Endothelial cell of umbilical vein (primary cell): ENCODE measurements at regions not wholly inside any gene's neighbourhood (a gene's known extent, or its start where the extent isn't known, plus 50 kb on each side); places are given as distances from the start of the nearest gene placed in this dataset.

Experiments
- BruUV-seq: library from RNA; stranded (reverse); fragments of 400-500 nt; replicated peaks from 2 replicates; lab custom pipeline; 2021; lab: Mats Ljungman, UMichigan
- CTCF ChIA-PET: fragments of 300-600, 350-600 bp; sonication (Branson Sonifier 250); formaldehyde crosslinking; loops from one replicate; lab custom pipeline; 2021; ENCODE audit warnings: antibody characterized with exemption, inconsistent platforms; lab: Charles Lee
- POLR2A ChIA-PET: fragments of 300-600, 350-600 bp; sonication (Branson Sonifier 250); formaldehyde crosslinking; loops from one replicate; lab custom pipeline; 2021; ENCODE audit warnings: antibody characterized with exemption, inconsistent platforms; lab: Charles Lee
- DNase-seq: peaks from one replicate; pipeline ENCODE4 v3.0.0-alpha.2; 2011; ENCODE audit warnings: low read depth, low spot score
- FAIRE-seq: peaks from 2 replicates; lab custom pipeline; 2011; peaks lifted over from hg19 to GRCh38; lab: Jason Lieb, UNC
- H2AFZ ChIP-seq: 2 replicates; pipeline ENCODE4 v1.6.0; 2012; ENCODE audit warnings: low read depth, low read length, control low read depth, inconsistent platforms
- H3K27ac ChIP-seq: 2 replicates; pipeline ENCODE4 v1.5.1; 2011; ENCODE audit warnings: low read depth, mild to moderate bottlenecking, control low read depth, low read length, moderate library complexity; ENCODE audit not compliant: insufficient read depth
- H3K27me3 ChIP-seq, 2 experiments: 2 replicates each; pipeline versions ENCODE4 v1.6.0 to v1.6.1; 2011; ENCODE audit warnings: low read length in 2 of 2, mixed read lengths in 1 of 2; ENCODE audit not compliant: control insufficient read depth in 2 of 2, insufficient read depth in 2 of 2
- H3K36me3 ChIP-seq, 2 experiments: 2 replicates in 1 of 2; 3 replicates in 1 of 2; pipeline ENCODE4 v1.5.1; 2011; ENCODE audit warnings: low read length in 2 of 2, mild to moderate bottlenecking in 1 of 2, moderate library complexity in 1 of 2; ENCODE audit not compliant: control insufficient read depth in 2 of 2, insufficient read depth in 2 of 2; ENCODE audit errors: extremely low read depth in 1 of 2
- H3K4me1 ChIP-seq: 3 replicates; pipeline ENCODE4 v1.5.1; 2011; ENCODE audit warnings: mild to moderate bottlenecking, low read length; ENCODE audit not compliant: control insufficient read depth, insufficient read depth; ENCODE audit errors: extremely low read depth
- H3K4me2 ChIP-seq: 2 replicates; pipeline ENCODE4 v1.6.1; 2011; ENCODE audit warnings: low read length, control low read depth, mixed read lengths; ENCODE audit not compliant: insufficient read depth
- H3K4me3 ChIP-seq, 3 experiments: fragments of 200-600 bp in 1 of 3; sonication (generic), shearing (Covaris generic) in 1 of 3; replicated peaks in 1 of 3; 2 replicates each; pipeline ENCODE4 v1.5.1; 2011 to 2016; ENCODE audit warnings: control low read depth in 3 of 3, low read length in 3 of 3, mild to moderate bottlenecking in 2 of 3, inconsistent platforms in 1 of 3, low read depth in 1 of 3, moderate library complexity in 1 of 3; ENCODE audit not compliant: insufficient read depth in 1 of 3
- H3K79me2 ChIP-seq: 2 replicates; pipeline ENCODE4 v1.6.0; 2012; ENCODE audit warnings: low read length, inconsistent platforms; ENCODE audit not compliant: control insufficient read depth, insufficient read depth
- H3K9ac ChIP-seq: replicated peaks from 2 replicates; pipeline ENCODE3; 2011; ENCODE audit warnings: low read length, control low read depth; ENCODE audit not compliant: insufficient read depth; ENCODE audit errors: extremely low read depth
- H3K9me1 ChIP-seq: replicated peaks from 3 replicates; pipeline ENCODE4 v1.6.0; 2011; ENCODE audit warnings: mild to moderate bottlenecking, low read length; ENCODE audit not compliant: control insufficient read depth, insufficient read depth; ENCODE audit errors: extremely low read depth
- H3K9me3 ChIP-seq: replicated peaks from 2 replicates; pipeline ENCODE4 v1.5.1; 2012; ENCODE audit warnings: low read length, inconsistent platforms; ENCODE audit not compliant: control insufficient read depth, insufficient read depth
- H4K20me1 ChIP-seq: replicated peaks from 2 replicates; pipeline ENCODE3; 2011; ENCODE audit warnings: mild to moderate bottlenecking, low read length; ENCODE audit not compliant: control insufficient read depth, insufficient read depth; ENCODE audit errors: extremely low read depth
- EZH2 ChIP-seq: IDR thresholded peaks from 2 replicates; pipeline ENCODE4 v1.6.1; 2012; ENCODE audit warnings: borderline replicate concordance, low read depth, mild to moderate bottlenecking, moderate library complexity, low read length, inconsistent platforms; ENCODE audit not compliant: severe bottlenecking
- FOS ChIP-seq: IDR thresholded peaks from 2 replicates; pipeline ENCODE4 v1.6.1; 2011; ENCODE audit warnings: mild to moderate bottlenecking, low read length, moderate library complexity, borderline replicate concordance; ENCODE audit not compliant: insufficient read depth
- GATA2 ChIP-seq: IDR thresholded peaks from 2 replicates; pipeline ENCODE4 v1.7.0; 2011; ENCODE audit warnings: low read depth, mild to moderate bottlenecking, moderate library complexity, mixed read lengths, low read length; ENCODE audit not compliant: insufficient read length, insufficient read depth
- JUN ChIP-seq: IDR thresholded peaks from 2 replicates; pipeline ENCODE4 v1.6.1; 2011; ENCODE audit warnings: borderline replicate concordance, low read depth; ENCODE audit not compliant: insufficient read length, insufficient read depth
- MYC ChIP-seq: IDR thresholded peaks from one replicate; pipeline ENCODE4 v1.6.1; 2011; ENCODE audit warnings: mild to moderate bottlenecking, low read depth, low read length
- POLR2A ChIP-seq: IDR thresholded peaks from 2 replicates; pipeline ENCODE4 v1.6.1; 2012; ENCODE audit warnings: low read depth, mild to moderate bottlenecking, control low read depth, low read length
- POLR2AphosphoS5 ChIP-seq: IDR thresholded peaks from 2 replicates; pipeline ENCODE4 v1.6.1; 2012; ENCODE audit warnings: low read depth, mild to moderate bottlenecking, control low read depth, low read length, moderate library complexity; ENCODE audit not compliant: insufficient read depth
- dilution Hi-C: fragments of 300-500 bp; cut with MboI; formaldehyde crosslinking; loops from one replicate; pipeline ENCODE4 v1.15.0; 2019; ENCODE audit warnings: low sequenced_read_pairs; ENCODE audit not compliant: extremely low pct_ligation_motif_present
- intact Hi-C: fragments of 100-400 bp; cut with micrococcal nuclease; formaldehyde crosslinking; loops from one replicate; pipeline ENCODE4 v1.10.0; 2022
- TF ChIP-seq, protein P1 (sequence below), 2 donors: IDR thresholded peaks; 1 replicate in 1 of 2; 2 replicates in 1 of 2; pipeline ENCODE4 v1.5.1; 2011; ENCODE audit warnings: low read length in 2 of 2, mild to moderate bottlenecking in 2 of 2, moderate library complexity in 2 of 2, control low read depth in 1 of 2, inconsistent platforms in 1 of 2, low read depth in 1 of 2; ENCODE audit not compliant: insufficient read depth in 1 of 2; ENCODE audit errors: extremely low read depth in 1 of 2
- TF ChIP-seq, protein P2 (sequence below): IDR thresholded peaks from 2 replicates; pipeline ENCODE4 v1.6.1; 2011; ENCODE audit not compliant: insufficient read depth, insufficient read length

DNA sequence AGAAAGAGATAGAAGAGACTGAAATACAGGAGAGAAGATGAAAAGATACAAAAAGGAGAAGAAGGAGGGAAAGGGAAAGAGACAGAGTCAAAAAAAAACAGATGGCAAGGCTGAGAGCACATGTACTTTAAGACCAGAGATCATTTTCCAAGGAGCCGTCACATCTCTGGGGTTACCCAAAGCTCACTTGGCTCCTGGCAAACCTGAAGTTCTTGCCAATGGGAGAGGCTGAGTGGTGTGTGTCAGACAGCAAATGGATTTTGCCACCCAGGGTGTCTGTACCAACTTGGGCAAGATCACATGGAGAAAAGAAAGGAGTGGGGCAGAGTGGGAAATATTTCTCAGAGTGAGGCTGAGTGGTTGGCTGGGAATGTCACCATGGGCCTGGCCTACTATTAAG, 219.3 kb upstream of the TNP1 start:
- H3K4me1 ChIP-seq: no peaks in the 10 kb centered on the region
- POLR2A ChIA-PET: no interaction called here

More for the DNA sequence above, 219.3 kb upstream of the TNP1 start:
- no peak overlapping the region for H3K4me2 ChIP-seq
- no peak for FAIRE-seq
- DNase-seq: no peak
- intact Hi-C loops: no loop called here
- H3K27me3 ChIP-seq: peaks cover 0 to 4% of the 10 kb centered on the region in 2 experiments
- no peaks in the 10 kb centered on the region for H3K79me2 ChIP-seq
- dilution Hi-C loops: no loop called here
- no peak overlapping the region for H3K27ac ChIP-seq
- H3K9ac ChIP-seq: no peak overlapping the region
- no peaks in the 10 kb centered on the region for H3K36me3 ChIP-seq
- H3K9me1 ChIP-seq: no peaks in the 10 kb centered on the region
- H3K4me3 ChIP-seq: no peak overlapping the region
- BruUV-seq: no TSS peak
- no peaks in the 10 kb centered on the region for H3K9me3 ChIP-seq
- no peaks in the 10 kb centered on the region for H4K20me1 ChIP-seq
- no peak for TF ChIP-seq GATA2
- TF ChIP-seq, protein P1, sequence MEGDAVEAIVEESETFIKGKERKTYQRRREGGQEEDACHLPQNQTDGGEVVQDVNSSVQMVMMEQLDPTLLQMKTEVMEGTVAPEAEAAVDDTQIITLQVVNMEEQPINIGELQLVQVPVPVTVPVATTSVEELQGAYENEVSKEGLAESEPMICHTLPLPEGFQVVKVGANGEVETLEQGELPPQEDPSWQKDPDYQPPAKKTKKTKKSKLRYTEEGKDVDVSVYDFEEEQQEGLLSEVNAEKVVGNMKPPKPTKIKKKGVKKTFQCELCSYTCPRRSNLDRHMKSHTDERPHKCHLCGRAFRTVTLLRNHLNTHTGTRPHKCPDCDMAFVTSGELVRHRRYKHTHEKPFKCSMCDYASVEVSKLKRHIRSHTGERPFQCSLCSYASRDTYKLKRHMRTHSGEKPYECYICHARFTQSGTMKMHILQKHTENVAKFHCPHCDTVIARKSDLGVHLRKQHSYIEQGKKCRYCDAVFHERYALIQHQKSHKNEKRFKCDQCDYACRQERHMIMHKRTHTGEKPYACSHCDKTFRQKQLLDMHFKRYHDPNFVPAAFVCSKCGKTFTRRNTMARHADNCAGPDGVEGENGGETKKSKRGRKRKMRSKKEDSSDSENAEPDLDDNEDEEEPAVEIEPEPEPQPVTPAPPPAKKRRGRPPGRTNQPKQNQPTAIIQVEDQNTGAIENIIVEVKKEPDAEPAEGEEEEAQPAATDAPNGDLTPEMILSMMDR (IDR thresholded peaks at IDR 0.05; ENCODE audit: extremely low read depth in 1 of 2, insufficient read depth in 1 of 2, low read depth in 1 of 2, low read length in 2 of 2): no peak
- TF ChIP-seq EZH2: no peak
- no peak for TF ChIP-seq FOS
- TF ChIP-seq POLR2A: no peak
- TF ChIP-seq JUN: no peak
- TF ChIP-seq MYC: no peak
- TF ChIP-seq POLR2AphosphoS5: no peak
- TF ChIP-seq, protein P2, sequence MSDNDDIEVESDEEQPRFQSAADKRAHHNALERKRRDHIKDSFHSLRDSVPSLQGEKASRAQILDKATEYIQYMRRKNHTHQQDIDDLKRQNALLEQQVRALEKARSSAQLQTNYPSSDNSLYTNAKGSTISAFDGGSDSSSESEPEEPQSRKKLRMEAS: no peak
- CTCF ChIA-PET: interaction anchor here (0.6 to 1.1 kb wide), 2 partner anchors 16 to 87 kb away, joined by 3 read pairs; no protein-coding TSS in a partner anchor
- no peak overlapping the region for H2AFZ ChIP-seq
